ENCODE measurements at regions not wholly inside any gene's neighbourhood (a gene's known extent, or its start where the extent isn't known, plus 50 kb on each side); places are given as distances from the start of the nearest gene placed in this dataset.

DNA sequence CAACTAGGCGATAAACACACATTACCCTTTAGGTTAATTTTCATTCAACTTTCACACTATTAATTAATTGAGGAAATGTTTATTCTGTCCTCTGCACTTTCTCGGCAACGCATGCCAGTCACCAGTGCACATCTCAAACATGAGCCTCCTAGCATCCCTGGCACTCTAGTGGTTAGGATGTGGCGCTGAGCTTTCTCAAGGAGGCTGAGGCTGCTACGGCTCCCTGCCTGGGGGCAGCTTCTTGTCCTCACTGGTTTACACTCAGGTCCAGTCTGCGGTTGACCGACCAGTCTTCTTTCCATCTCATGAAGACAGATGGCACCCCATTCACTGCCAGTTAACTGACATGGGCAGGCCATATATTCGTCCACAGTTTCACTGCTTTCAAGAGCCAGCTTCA is 463.4 kb downstream of the EIPR1 start:
- 1% methylated on average over 8 of the region's 8 CpGs for WGBS (ENCODE audit: insufficient coverage, low coverage, missing lambda C conversion rate)
- intact Hi-C loops (cut with micrococcal nuclease) (no loop called here), in situ Hi-C loops (cut with MboI) (no loop called here)
- Histone ChIP-seq H3K9ac (ENCODE audit: insufficient read depth in 1 of 2, low read depth in 2 of 2, low read length in 2 of 2) (no peak overlapping the region), H3K27me3 (ENCODE audit: control insufficient read depth in 2 of 2, insufficient read depth in 2 of 2, low read length in 2 of 2) (peaks cover 15 to 50% of the 10 kb centered on the region in 2 experiments), H3K4me1 (replicated peaks in 1 of 2; ENCODE audit: control insufficient read depth in 2 of 2, insufficient read depth in 2 of 2, low read length in 2 of 2) (no peaks in the 10 kb centered on the region), H3K4me3 (no peak overlapping the region), H4K20me1 (replicated peaks; ENCODE audit: control insufficient read depth, insufficient read depth, low read length) (no peaks in the 10 kb centered on the region), H2AFZ (ENCODE audit: low read depth, low read length) (no peak overlapping the region), H3K4me2 (ENCODE audit: insufficient read depth, low read length) (no peak overlapping the region), H3K9me1 (ENCODE audit: control insufficient read depth, insufficient read depth, low read length) (no peaks in the 10 kb centered on the region), H3K36me3 (ENCODE audit: control insufficient read depth, insufficient read depth, low read length) (no peaks in the 10 kb centered on the region), H3K27ac (ENCODE audit: extremely low read depth, low read depth, low read length) (no peak overlapping the region), H3K9me3 (replicated peaks; ENCODE audit: control insufficient read depth, insufficient read depth, low read depth, low read length) (no peaks in the 10 kb centered on the region), H3K79me2 (ENCODE audit: control insufficient read depth, insufficient read depth, low read length) (no peaks in the 10 kb centered on the region)
- BruUV-seq (replicated peaks), result no TSS peak
- ATAC-seq (no peak), FAIRE-seq (no peak), DNase-seq (ENCODE audit: extremely low read depth in 1 of 4, low spot score in 3 of 4) (no peak)
- ChIA-PET POLR2A (interaction anchor here (0.7 kb wide), 1 partner anchor 297 kb away, joined by 4 read pairs; no protein-coding TSS in a partner anchor), CTCF (ENCODE audit: low intra/inter-chr PET ratio) (no interaction called here)
- TF ChIP-seq NR2F6 (CRISPR knock-in tag; IDR thresholded peaks at IDR 0.05) (no peak), POLR2AphosphoS5 (IDR thresholded peaks at IDR 0.05; ENCODE audit: control insufficient read depth, insufficient read depth, low read depth, low read length) (no peak), CREM (IDR thresholded peaks at IDR 0.05; ENCODE audit: low read depth) (no peak), ZNF584 (CRISPR knock-in tag; IDR thresholded peaks at IDR 0.05; ENCODE audit: low read depth) (no peak), GATAD2A (IDR thresholded peaks at IDR 0.05) (no peak), HDAC3 (IDR thresholded peaks at IDR 0.05; ENCODE audit: borderline replicate concordance, partially characterized antibody) (no peak)

GRCh38 chr2:2913601-2914120 is 464.0 kb downstream of the EIPR1 start:
- H3K27me3 ChIP-seq (ENCODE audit: control insufficient read depth in 2 of 2, insufficient read depth in 2 of 2, low read length in 2 of 2), result peaks cover 15 to 56% of the 10 kb centered on the region in 2 experiments
- WGBS (ENCODE audit: insufficient coverage, low coverage, missing lambda C conversion rate), result under 1% methylated on average over 13 of the region's 13 CpGs
- H3K9me3 ChIP-seq (replicated peaks; ENCODE audit: control insufficient read depth, insufficient read depth, low read depth, low read length), result no peaks in the 10 kb centered on the region
- no peaks in the 10 kb centered on the region for H3K79me2 ChIP-seq (ENCODE audit: control insufficient read depth, insufficient read depth, low read length)
- no peak for FAIRE-seq
- no peaks in the 10 kb centered on the region for H4K20me1 ChIP-seq (replicated peaks; ENCODE audit: control insufficient read depth, insufficient read depth, low read length)
- H3K4me3 ChIP-seq, result no peak overlapping the region
- no peak overlapping the region for H3K4me2 ChIP-seq (ENCODE audit: insufficient read depth, low read length)
- no peak for DNase-seq (ENCODE audit: extremely low read depth in 1 of 4, low spot score in 3 of 4)
- H3K9me1 ChIP-seq (ENCODE audit: control insufficient read depth, insufficient read depth, low read length), result no peaks in the 10 kb centered on the region
- intact Hi-C loops (cut with micrococcal nuclease) (no loop called here), in situ Hi-C loops (cut with MboI) (no loop called here)
- ATAC-seq, result no peak
- H3K4me1 ChIP-seq (replicated peaks in 1 of 2; ENCODE audit: control insufficient read depth in 2 of 2, insufficient read depth in 2 of 2, low read length in 2 of 2), result no peaks in the 10 kb centered on the region
- no peaks in the 10 kb centered on the region for H3K36me3 ChIP-seq (ENCODE audit: control insufficient read depth, insufficient read depth, low read length)
- POLR2A ChIA-PET, result interaction anchor here (0.6 kb wide), 1 partner anchor 19 kb away, joined by 3 read pairs; no protein-coding TSS in a partner anchor
- no TSS peak for BruUV-seq (replicated peaks)
- no peak for TF ChIP-seq L3MBTL2 (IDR thresholded peaks at IDR 0.05)
- TF ChIP-seq XRCC3 (IDR thresholded peaks at IDR 0.05), result no peak
- TF ChIP-seq ZZZ3 (IDR thresholded peaks at IDR 0.05), result no peak
- no peak for TF ChIP-seq ARNT (IDR thresholded peaks at IDR 0.05)
- TF ChIP-seq KHSRP (IDR thresholded peaks at IDR 0.05), result no peak
- TF ChIP-seq ZNF436 (CRISPR knock-in tag; IDR thresholded peaks at IDR 0.05), result no peak
- no peak for TF ChIP-seq ZNF511 (CRISPR knock-in tag; IDR thresholded peaks at IDR 0.05)
- TF ChIP-seq SAP30 (IDR thresholded peaks at IDR 0.05; ENCODE audit: borderline replicate concordance, insufficient read depth, low read depth, low read length, poor library complexity, severe bottlenecking), result no peak
- no peak for TF ChIP-seq PCBP2 (IDR thresholded peaks at IDR 0.05; ENCODE audit: low read depth, low read length, poor library complexity, severe bottlenecking)
- CTCF ChIA-PET (ENCODE audit: low intra/inter-chr PET ratio), result no interaction called here
- H3K9ac ChIP-seq (ENCODE audit: insufficient read depth in 1 of 2, low read depth in 2 of 2, low read length in 2 of 2), result no peak overlapping the region
- H3K27ac ChIP-seq (ENCODE audit: extremely low read depth, low read depth, low read length), result no peak overlapping the region
- H2AFZ ChIP-seq (ENCODE audit: low read depth, low read length), result no peak overlapping the region

Data from K562 (cell line).